Activated CD4-positive, alpha-beta T cell treated with anti-CD3 and anti-CD28 coated beads, Interleukin-2, Interleukin-4, amounts not matched to agents 100 ng/mL and 50 ng/mL, durations not matched to agents 16 hours and 8 hours (primary cell): ENCODE measurements at regions not wholly inside any gene's neighbourhood (a gene's known extent, or its start where the extent isn't known, plus 50 kb on each side); places are given as distances from the start of the nearest gene placed in this dataset.

Source experiments
- DNase-seq: peaks from one replicate; pipeline ENCODE4 v3.0.0-alpha.2; 2020; ENCODE audit warnings: low spot score

- DNase-seq: peak; percentile 73
These were observed 571.1 kb upstream of the DIPK2B start for GRCh38 chrX:45771560-45772340.

DNA sequence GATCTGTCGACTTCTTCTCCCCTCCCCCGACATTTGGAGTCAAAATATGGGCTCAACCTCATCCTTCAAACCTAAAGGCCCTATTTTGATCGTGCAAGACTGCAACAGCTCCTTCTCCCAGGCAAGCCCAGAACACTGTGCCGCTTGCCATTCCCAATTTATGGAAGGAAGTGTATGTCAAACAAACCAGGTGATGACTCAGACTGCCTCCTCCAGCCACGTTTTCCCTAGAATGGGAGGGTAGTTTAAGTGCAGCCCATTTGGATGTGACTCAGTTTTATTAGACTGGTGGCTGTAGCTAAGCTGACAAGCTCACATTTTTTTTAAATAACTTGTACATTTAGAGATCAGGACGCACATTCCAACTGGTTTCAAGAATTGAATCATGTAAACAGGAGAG, 570.4 kb upstream of the DIPK2B start:
- DNase-seq: no peak

GRCh38 chrX:45769761-45770582, 569.3 kb upstream of the DIPK2B start:
- DNase-seq: peak; percentile 68

DNA sequence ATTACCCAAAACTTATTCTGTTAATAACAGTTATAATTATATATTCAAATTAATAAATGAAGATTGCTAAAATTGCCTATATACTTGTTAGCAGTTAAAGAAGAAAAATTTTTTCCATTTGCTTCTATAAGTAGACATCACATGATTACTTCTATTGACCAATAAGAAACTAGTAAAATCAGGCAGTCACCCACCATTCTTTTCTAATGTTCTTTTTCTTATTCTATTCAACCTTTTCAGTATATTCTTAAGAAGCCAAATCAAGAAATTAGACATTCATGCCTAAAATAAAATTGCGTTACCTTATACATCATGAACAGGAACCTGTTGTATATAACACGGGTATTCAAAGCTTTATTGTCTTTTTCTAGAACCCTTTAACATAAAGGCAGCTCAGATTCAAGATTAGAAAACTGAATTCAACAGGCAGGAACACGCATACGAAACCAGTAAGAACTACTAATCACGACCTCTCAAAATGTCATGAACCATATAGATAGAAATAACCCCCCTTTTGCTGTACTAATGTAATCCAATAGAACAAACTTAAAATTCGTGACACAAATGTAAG, 568.1 kb upstream of the DIPK2B start:
- DNase-seq: no peak

DNA sequence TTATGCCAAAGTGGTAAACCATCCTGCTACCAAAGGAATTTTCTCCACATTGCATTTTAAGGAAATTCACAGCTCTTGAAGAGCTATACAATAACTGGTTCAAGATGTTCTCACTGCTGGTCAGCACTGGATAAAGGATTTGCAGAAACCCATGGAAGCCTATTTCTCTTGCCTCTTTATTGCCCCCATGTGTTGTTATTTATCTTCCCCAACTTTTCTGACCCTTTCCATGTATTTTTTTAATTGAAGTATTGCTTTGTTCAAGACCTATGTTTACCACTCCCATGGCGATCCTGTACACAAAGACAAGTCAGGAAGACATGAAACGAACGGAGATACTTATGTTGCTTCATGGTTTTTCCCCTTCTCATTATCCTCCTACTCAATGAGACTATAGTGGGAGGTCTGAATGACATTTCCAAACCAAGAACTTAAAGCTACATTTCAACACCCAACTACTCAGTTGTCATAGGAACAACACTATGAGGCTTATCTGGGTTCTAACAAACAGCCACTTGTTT, 566.4 kb upstream of the DIPK2B start:
- DNase-seq: no peak

DNA sequence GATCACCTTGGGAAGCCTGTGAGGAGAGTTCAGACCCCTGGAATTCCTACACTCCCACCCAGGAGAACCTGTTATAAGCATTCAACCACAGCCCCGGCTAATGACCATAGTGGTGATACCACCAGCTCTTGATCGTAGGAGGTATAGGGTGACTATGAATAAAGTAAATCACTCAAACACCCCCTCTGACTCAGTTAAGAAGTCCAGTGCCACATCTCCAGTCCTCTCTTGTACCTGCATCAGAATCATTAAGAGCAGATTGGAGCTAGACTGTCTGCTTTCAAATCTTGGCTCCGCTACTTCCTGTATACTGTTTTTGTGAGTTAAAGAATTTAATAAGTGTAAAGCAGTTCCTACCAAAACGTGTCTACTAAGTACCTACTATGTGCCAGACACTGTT, 565.1 kb upstream of the DIPK2B start:
- no peak for DNase-seq

GRCh38 chrX:45765281-45765680, 564.6 kb upstream of the DIPK2B start:
- no peak for DNase-seq

DNA sequence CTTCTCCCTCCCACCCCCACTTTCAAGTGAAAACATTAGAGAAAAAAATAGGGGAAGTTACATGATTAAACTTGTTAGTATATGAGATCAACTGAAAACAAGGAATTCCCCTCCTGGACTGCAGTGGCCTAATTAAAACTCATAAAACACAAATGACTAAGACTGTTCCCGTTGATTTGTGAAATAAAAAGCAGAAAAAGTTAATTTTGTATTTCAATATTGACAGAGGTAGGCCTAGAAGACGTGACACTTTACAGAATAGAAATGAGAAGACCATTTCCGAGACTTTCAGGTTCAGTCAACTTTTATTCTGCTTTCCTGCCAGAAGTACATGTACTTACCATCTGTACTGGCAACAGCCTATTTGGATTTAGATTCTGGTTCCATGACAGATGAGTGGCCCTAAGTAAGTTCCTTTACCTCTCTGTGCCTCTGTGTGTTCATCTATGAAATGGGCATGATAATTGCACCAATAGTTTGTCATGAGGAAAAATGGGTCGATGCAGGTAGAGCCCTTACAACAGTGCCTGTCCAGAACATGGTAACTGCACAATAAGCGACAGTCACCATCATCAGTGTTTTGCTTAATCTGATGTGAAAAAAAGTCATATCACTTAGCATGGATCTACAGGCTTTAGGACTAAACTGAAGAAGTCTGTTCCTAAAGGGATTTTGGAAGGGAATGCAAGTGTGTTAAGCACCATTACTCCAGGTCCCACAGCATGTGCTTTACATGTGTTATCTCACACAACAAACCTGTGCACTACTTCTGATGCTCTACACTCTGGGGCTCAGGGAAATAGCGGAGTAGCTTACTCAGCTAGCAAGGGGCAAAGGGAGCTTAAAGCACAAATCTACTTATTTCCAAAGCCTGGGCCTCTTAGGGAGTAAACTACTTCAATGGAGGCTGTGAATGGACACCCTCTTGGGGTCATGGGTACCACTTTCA, 562.3 kb upstream of the DIPK2B start:
- peak; percentile 74 for DNase-seq

- no peak for DNase-seq
These were observed 561.2 kb upstream of the DIPK2B start for GRCh38 chrX:45761920-45762319.

DNA sequence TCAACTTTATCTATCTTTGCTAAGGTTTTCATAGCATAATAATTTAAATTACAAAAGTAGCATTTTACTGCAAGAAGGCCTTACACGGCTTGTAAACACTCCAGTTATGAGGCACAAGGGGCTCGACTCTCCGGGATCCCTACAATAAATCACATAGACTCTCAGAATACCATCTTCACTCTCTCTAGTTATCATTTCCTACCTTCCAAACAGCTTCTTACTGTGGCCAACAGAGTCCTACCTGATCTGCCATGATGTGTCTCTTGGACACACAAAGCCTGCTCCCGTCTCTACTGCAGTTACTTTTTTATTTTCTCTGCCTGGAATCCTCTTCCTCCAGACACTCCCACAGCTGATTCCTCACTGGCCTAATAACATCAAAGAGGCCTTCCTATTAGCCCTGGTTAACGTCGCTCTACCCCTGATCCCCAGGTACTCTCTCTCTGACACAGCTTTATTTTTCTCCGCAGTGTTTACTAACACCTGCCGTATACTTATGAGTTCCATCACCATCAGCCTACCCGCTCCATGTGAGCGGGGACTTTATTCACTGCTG, 559.6 kb upstream of the DIPK2B start:
- DNase-seq: no peak

DNA sequence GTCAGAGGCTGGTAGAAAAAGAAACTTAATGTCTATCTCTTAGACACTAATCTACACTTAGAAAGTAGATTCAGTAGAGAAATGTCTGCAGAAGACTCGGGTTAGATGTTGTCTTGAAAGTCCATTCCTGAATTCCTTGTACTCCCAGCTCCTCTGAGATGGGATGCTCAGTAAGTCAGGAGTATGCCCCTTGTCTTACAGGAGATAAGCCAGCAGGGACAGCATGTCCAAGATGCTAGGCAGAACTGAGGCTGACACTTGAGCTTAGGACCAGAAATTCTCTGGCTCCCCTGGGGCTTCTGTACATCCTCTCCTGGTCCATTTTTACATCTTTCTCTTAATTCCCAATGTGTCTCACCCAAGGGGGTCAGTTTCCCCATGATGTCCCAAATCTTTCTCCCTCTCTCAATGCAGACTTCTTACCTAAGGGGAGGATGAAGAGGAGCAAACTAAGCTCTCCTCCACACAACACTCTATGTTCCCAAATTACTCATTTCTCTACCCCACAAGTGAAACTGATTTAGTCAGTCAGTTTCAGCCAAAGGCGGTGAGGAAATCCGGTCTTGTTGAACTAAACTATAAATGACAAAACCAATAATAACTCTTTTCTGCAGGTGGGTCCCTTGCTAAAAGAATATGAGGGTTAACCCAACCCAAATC, 558.2 kb upstream of the DIPK2B start:
- peak; percentile 88 for DNase-seq

DNA sequence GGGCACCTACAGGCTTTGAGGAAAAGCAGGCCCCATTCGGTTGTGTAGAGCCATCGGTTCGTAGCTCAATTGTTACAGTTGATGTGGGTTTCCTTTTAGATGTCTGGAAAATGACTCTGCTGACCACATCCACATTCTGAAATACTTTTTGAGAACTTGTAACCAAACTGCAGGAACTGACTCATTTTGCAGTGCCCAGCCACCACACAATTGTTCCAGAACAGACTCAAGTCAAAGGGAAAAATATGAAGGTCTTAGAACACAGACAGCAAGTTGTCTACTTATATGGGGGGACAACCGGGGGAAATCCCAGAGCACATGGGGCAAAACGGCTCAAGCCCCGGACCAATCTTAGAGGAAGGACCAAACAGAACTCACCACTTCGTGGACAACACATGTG, 557.6 kb upstream of the DIPK2B start:
- DNase-seq: peak; percentile 88

- DNase-seq: no peak
These were observed 556.6 kb upstream of the DIPK2B start for GRCh38 chrX:45757272-45757671.

GRCh38 chrX:45756557-45756956, 555.9 kb upstream of the DIPK2B start:
- no peak for DNase-seq

- DNase-seq: no peak
These were observed 555.0 kb upstream of the DIPK2B start for GRCh38 chrX:45755703-45756102.

GRCh38 chrX:45751156-45751555, 550.5 kb upstream of the DIPK2B start:
- DNase-seq: no peak

GRCh38 chrX:45750639-45751038, 550.0 kb upstream of the DIPK2B start:
- no peak for DNase-seq

DNA sequence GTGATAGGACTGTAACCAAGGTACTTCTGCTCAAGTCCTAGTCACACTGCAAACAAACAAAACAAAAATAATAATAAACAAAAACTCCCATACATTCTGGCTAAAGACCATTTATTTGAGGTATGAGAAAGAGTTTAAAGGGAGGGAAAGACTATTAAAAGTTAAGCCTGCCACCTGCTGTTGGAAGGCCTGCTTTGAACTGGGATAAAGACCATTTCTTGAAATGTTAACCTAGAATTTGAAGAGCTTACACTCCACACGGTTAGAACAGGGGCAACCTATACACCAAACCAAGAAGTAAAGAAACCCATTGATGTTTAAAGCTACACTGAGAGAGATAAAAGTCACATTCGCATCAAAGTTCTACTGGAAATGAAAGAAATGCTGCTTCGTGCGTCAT, 548.7 kb upstream of the DIPK2B start:
- DNase-seq: no peak

DNA sequence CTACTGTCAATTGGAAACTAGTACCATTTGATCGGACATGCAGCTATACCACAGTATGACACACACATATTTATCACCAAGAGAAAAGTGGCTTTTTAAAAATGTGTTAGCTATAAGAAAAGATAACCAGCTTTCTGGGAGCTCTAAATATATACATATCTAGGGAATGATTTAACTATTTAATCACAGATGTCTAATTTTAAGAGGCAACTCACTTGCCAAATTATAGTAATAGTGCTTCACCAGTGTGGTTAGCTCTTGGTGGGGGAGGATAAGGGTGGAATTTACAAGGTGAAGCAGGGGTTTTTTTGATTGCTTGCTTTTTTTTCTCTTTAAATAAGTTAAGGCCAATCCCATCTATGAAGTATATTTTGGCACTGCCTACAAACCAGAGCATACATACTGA, 547.7 kb upstream of the DIPK2B start:
- no peak for DNase-seq

GRCh38 chrX:45747905-45748304, 547.2 kb upstream of the DIPK2B start:
- no peak for DNase-seq

DNA sequence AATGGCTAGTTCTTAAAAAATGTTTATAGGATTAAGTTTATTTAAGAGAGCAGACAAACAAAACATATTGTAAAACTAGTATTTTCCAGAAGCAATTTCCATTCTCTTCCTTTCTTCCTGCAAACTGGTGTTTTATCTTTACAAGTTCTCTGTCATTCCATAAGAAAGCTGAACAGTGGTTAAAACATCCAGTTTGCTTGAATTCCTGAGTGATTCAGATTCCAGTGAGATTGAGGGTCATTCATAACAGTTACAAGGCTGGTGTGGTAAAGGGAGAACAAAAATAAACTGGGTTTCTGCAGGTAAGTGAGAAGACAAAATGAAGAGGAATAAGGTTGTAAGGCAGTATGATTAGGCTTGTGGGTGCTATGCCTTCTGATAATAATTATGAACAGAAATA, 544.8 kb upstream of the DIPK2B start:
- DNase-seq: no peak
